ENCODE measurements at regions not wholly inside any gene's neighbourhood (a gene's known extent, or its start where the extent isn't known, plus 50 kb on each side); places are given as distances from the start of the nearest gene placed in this dataset.

GRCh38 chr2:180352620-180353019 is 345.5 kb upstream of the CWC22 start:
- Histone ChIP-seq H3K27me3 (ENCODE audit: insufficient read depth, low read depth) (no peaks in the 10 kb centered on the region), H3K9me3 (ENCODE audit: insufficient read depth, low read depth) (no peaks in the 10 kb centered on the region), H3F3A (ENCODE audit: insufficient read depth, low read depth) (no peaks in the 10 kb centered on the region), H3K79me2 (ENCODE audit: low read depth) (no peaks in the 10 kb centered on the region), H3K4me2 (no peak overlapping the region), H4K20me1 (ENCODE audit: insufficient read depth) (no peaks in the 10 kb centered on the region), H2AFZ (0 out of 2 replicates have a peak overlapping the region, but pooled peaks have one; percentile 6), H3K27ac (no peak overlapping the region), H3K9me2 (ENCODE audit: insufficient read depth) (no peaks in the 10 kb centered on the region; the same call in 1 of the 2 replicates), H3K4me3 (no peak overlapping the region), H3K4me1 (replicated peaks; ENCODE audit: insufficient read depth) (no peaks in the 10 kb centered on the region), H3K36me3 (ENCODE audit: low read depth) (no peaks in the 10 kb centered on the region)
- ChIA-PET POLR2A (ENCODE audit: unreplicated experiment) (no interaction called here), CTCF (no interaction called here)
- TF ChIP-seq EZH2 (IDR thresholded peaks at IDR 0.05; ENCODE audit: low read depth) (no peak), CTCF (conservative IDR thresholded peaks at IDR 0.05) (no peak)
- no TSS peak for BruUV-seq (replicated peaks)
- intact Hi-C loops (cut with micrococcal nuclease; ENCODE audit: unreplicated experiment): no loop called here
- DNase-seq: no peak

GRCh38 chr2:180349809-180350208 is 342.7 kb upstream of the CWC22 start:
- Histone ChIP-seq H3K4me1 (replicated peaks; ENCODE audit: insufficient read depth) (no peaks in the 10 kb centered on the region), H3K27ac (no peak overlapping the region), H3K4me3 (no peak overlapping the region), H4K20me1 (ENCODE audit: insufficient read depth) (no peaks in the 10 kb centered on the region), H3K9me3 (ENCODE audit: insufficient read depth, low read depth) (no peaks in the 10 kb centered on the region), H3K36me3 (ENCODE audit: low read depth) (no peaks in the 10 kb centered on the region), H3K79me2 (ENCODE audit: low read depth) (no peaks in the 10 kb centered on the region), H2AFZ (no peak overlapping the region; the same call in 1 of the 2 replicates), H3K9me2 (ENCODE audit: insufficient read depth) (no peaks in the 10 kb centered on the region), H3K4me2 (no peak overlapping the region), H3F3A (ENCODE audit: insufficient read depth, low read depth) (no peaks in the 10 kb centered on the region), H3K27me3 (ENCODE audit: insufficient read depth, low read depth) (no peaks in the 10 kb centered on the region)
- TF ChIP-seq EZH2 (IDR thresholded peaks at IDR 0.05; ENCODE audit: low read depth) (no peak), CTCF (conservative IDR thresholded peaks at IDR 0.05) (no peak)
- no peak for DNase-seq
- intact Hi-C loops (cut with micrococcal nuclease; ENCODE audit: unreplicated experiment): no loop called here
- no TSS peak for BruUV-seq (replicated peaks)
- CTCF ChIA-PET: no interaction called here
- POLR2A ChIA-PET (ENCODE audit: unreplicated experiment): no interaction called here

GRCh38 chr2:180343528-180344345 is 336.6 kb upstream of the CWC22 start:
- CTCF ChIA-PET: no interaction called here
- no peak overlapping the region for H3K27ac ChIP-seq
- POLR2A ChIA-PET (ENCODE audit: unreplicated experiment): no interaction called here
- BruUV-seq (replicated peaks): no TSS peak
- DNase-seq: no peak
- no peak overlapping the region for H3K4me2 ChIP-seq
- no peaks in the 10 kb centered on the region for H3K9me2 ChIP-seq (ENCODE audit: insufficient read depth)
- no peaks in the 10 kb centered on the region for H3K27me3 ChIP-seq (ENCODE audit: insufficient read depth, low read depth)
- H3K4me1 ChIP-seq (replicated peaks; ENCODE audit: insufficient read depth): no peaks in the 10 kb centered on the region
- H3K4me3 ChIP-seq: no peak overlapping the region
- intact Hi-C loops (cut with micrococcal nuclease; ENCODE audit: unreplicated experiment): no loop called here
- H2AFZ ChIP-seq: no peak overlapping the region
- no peaks in the 10 kb centered on the region for H3K36me3 ChIP-seq (ENCODE audit: low read depth)
- H3K9me3 ChIP-seq (ENCODE audit: insufficient read depth, low read depth): no peaks in the 10 kb centered on the region; the same call in 1 of the 2 replicates
- TF ChIP-seq CTCF (conservative IDR thresholded peaks at IDR 0.05): no peak
- TF ChIP-seq EZH2 (IDR thresholded peaks at IDR 0.05; ENCODE audit: low read depth): no peak
- H3F3A ChIP-seq (ENCODE audit: insufficient read depth, low read depth): no peaks in the 10 kb centered on the region
- no peaks in the 10 kb centered on the region for H4K20me1 ChIP-seq (ENCODE audit: insufficient read depth)
- H3K79me2 ChIP-seq (ENCODE audit: low read depth): no peaks in the 10 kb centered on the region
